Upper lobe of right lung (tissue), 1 donor: ENCODE measurements at regions not wholly inside any gene's neighbourhood (a gene's known extent, or its start where the extent isn't known, plus 50 kb on each side); places are given as distances from the start of the nearest gene placed in this dataset.
"Not testable (repeated sequence)": the region's sequence is repeated elsewhere in the genome, so short reads cannot be mapped to it uniquely, and the experiment has no call there.

ENCODE experiments used
- ATAC-seq: fragments of 200-7000 bp; cut with Tn5 transposase; one replicate; pipeline ENCODE4 v1.9.1; 2020; ENCODE audit warnings: mild to moderate bottlenecking, moderate library complexity
- DNase-seq: peaks from one replicate; pipeline ENCODE4 v3.0.0-alpha.2; 2020
- H3K27ac ChIP-seq: fragments of 200-600 bp; one replicate; pipeline ENCODE4 v1.8.0; 2022
- H3K27me3 ChIP-seq: fragments of 200-600 bp; one replicate; pipeline ENCODE4 v1.8.0; 2022; ENCODE audit warnings: mild to moderate bottlenecking
- H3K36me3 ChIP-seq: fragments of 200-600 bp; one replicate; pipeline ENCODE4 v1.8.0; 2022
- H3K4me1 ChIP-seq: fragments of 200-600 bp; one replicate; pipeline ENCODE4 v1.8.0; 2022
- H3K4me3 ChIP-seq: fragments of 200-600 bp; one replicate; pipeline ENCODE4 v1.8.0; 2022; ENCODE audit warnings: mild to moderate bottlenecking
- H3K9me3 ChIP-seq: fragments of 200-600 bp; one replicate; pipeline ENCODE4 v1.8.0; 2022
- intact Hi-C: fragments of 100-400 bp; cut with DNase I; formaldehyde crosslinking; loops from one replicate; pipeline ENCODE4 v1.11.0; 2022
- TF ChIP-seq, protein P1 (sequence below): fragments of 200-600 bp; IDR thresholded peaks from one replicate; pipeline ENCODE4 v1.8.0; 2022; ENCODE audit warnings: antibody characterized with exemption
- donor health status: DM: no; HTN: yes; CAD: no; lungs with severe emphysema.

DNA sequence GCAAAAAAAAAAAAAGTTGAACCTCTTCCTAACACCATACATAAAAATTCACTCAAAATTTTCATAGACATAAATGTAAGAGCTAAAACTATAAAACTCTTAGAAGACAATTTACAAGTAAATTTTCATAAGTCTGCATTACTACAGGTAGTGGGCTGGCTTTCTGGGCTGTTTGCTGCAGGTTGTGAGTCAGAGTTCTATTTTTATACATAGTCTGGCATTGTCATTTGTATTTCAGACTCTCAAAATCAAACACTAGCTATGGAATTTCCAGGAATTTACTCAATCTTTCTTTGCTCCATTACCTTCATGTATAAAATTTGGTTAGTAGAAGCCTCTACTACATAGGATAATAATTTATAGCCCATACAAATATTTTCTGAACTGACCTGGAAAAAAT, 227.2 kb downstream of the COX18 start:
- Histone ChIP-seq H3K4me3 (no peak overlapping the region), H3K9me3 (no peaks in the 10 kb centered on the region), H3K27ac (no peak overlapping the region), H3K27me3 (no peaks in the 10 kb centered on the region), H3K36me3 (no peaks in the 10 kb centered on the region), H3K4me1 (no peaks in the 10 kb centered on the region)
- DNase-seq (no peak), ATAC-seq (no peak)
- TF ChIP-seq, protein P1, sequence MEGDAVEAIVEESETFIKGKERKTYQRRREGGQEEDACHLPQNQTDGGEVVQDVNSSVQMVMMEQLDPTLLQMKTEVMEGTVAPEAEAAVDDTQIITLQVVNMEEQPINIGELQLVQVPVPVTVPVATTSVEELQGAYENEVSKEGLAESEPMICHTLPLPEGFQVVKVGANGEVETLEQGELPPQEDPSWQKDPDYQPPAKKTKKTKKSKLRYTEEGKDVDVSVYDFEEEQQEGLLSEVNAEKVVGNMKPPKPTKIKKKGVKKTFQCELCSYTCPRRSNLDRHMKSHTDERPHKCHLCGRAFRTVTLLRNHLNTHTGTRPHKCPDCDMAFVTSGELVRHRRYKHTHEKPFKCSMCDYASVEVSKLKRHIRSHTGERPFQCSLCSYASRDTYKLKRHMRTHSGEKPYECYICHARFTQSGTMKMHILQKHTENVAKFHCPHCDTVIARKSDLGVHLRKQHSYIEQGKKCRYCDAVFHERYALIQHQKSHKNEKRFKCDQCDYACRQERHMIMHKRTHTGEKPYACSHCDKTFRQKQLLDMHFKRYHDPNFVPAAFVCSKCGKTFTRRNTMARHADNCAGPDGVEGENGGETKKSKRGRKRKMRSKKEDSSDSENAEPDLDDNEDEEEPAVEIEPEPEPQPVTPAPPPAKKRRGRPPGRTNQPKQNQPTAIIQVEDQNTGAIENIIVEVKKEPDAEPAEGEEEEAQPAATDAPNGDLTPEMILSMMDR, result no peak
- intact Hi-C loops, result no loop called here

DNA sequence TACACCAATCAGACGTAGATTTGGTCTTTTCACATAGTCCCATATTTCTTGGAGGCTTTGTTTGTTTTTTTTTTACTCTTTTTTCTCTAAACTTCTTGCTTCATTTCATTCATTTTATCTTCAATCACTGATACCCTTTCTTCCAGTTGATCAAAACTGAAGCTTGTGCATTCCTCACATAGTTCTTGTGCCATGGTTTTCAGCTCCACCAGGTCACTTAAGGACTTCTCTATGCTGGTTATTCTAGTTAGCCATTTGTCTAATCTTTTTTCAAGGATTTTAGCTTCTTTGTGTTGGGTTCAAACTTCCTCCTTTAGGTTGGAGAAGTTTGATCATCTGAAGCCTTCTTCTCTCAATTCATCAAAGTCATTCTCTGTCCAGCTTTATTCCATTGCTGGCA, 229.3 kb downstream of the COX18 start:
- intact Hi-C loops, H3K36me3 ChIP-seq, H3K4me1 ChIP-seq, DNase-seq, H3K4me3 ChIP-seq, H3K9me3 ChIP-seq, H3K27ac ChIP-seq, ATAC-seq, H3K27me3 ChIP-seq: not testable (repeated sequence)

DNA sequence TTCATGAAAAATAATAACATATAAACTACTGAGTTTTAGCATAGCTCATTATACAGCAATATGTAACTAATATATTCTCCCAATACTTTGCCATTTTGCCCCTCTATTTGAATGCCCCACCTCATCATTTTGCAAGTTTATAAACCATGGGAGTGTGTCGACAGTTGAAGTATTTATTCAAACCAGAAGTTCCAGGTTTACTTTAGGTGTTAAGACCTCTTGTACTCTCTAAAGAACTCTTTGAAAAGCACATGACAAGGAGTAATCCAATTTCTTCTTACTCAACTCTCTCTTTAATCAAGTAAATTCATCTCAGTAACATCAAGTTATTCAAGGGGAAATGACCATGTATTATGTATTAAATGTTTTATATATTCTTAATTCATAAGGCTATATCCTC, 240.7 kb downstream of the COX18 start:
- intact Hi-C loops, result no loop called here
- ATAC-seq, result peak; percentile 82

DNA sequence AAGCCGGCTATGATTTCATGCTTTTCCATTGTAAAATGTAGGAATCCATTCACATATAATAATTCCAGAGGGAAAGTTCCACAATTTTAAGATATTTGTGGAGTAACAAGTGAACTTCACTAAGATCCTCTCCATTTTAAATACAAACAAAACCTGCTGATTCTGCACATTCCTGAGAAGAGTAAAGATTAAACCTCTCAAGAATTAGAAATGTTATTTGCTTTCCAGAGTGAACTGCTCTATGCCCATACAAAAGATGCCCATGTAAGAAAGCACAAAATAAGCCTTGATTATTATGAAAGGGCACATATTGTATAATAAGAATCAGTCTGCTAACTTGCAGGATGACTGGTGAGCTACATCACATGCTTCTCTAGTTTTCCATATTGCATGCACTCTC, 241.5 kb downstream of the COX18 start:
- Histone ChIP-seq H3K9me3 (no peaks in the 10 kb centered on the region), H3K36me3 (no peaks in the 10 kb centered on the region), H3K4me1 (no peaks in the 10 kb centered on the region), H3K27me3 (no peaks in the 10 kb centered on the region), H3K4me3 (no peak overlapping the region), H3K27ac (no peak overlapping the region)
- intact Hi-C loops, result no loop called here
- peak; percentile 45 for ATAC-seq
- no peak for DNase-seq
- TF ChIP-seq, protein P1, result no peak

More for the DNA sequence above, 240.7 kb downstream of the COX18 start:
- no peaks in the 10 kb centered on the region for H3K27me3 ChIP-seq
- no peak overlapping the region for H3K27ac ChIP-seq
- H3K36me3 ChIP-seq, result no peaks in the 10 kb centered on the region
- DNase-seq, result no peak
- no peaks in the 10 kb centered on the region for H3K4me1 ChIP-seq
- no peaks in the 10 kb centered on the region for H3K9me3 ChIP-seq
- TF ChIP-seq, protein P1, result no peak
- H3K4me3 ChIP-seq, result no peak overlapping the region

DNA sequence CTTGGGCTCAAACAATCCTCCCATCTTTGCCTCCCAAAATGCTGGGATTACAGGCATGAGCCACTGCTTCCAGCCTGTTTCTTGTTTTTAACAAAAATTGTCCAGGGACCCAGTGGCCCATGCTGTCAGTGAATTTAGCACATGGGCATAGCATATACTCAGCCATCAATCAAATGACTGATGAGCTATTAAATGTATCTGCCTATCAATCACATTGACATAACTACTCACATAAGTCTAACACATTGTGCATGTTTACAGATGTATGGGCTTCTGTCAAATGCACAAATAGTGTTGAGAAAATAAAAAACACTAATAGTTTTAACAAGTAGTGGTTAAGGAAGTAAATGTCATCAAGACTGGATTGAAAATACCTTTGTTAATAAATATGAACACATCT, 249.4 kb downstream of the COX18 start:
- Histone ChIP-seq H3K27ac (no peak overlapping the region), H3K4me1 (no peaks in the 10 kb centered on the region), H3K9me3 (no peaks in the 10 kb centered on the region), H3K36me3 (no peaks in the 10 kb centered on the region), H3K27me3 (no peaks in the 10 kb centered on the region), H3K4me3 (no peak overlapping the region)
- intact Hi-C loops, result no loop called here
- no peak for ATAC-seq
- TF ChIP-seq, protein P1, result no peak
- DNase-seq, result no peak

DNA sequence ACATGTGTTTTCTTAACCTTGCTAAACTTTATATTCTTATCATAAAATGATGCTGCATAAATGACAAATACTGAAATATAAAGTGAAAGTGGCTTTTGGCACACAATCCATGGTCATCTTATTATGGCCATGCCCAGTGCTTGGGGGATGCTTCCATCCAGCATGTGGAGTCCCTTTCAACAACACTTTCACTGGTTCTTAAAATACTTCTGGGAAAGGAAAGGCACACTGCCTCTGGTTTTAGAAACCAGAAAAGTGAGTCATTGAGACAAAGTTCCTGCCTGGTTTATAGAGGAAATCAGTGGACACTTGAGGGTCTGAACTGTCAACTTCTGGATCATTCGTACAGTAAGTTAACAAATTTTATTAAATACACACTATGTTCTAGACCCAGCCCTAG, 248.0 kb upstream of the ADAMTS3 start:
- ATAC-seq, result peak; percentile 31

More for the DNA sequence above, 248.0 kb upstream of the ADAMTS3 start:
- intact Hi-C loops, result no loop called here
- TF ChIP-seq, protein P1, result no peak
- no peaks in the 10 kb centered on the region for H3K27me3 ChIP-seq
- no peaks in the 10 kb centered on the region for H3K36me3 ChIP-seq
- no peak overlapping the region for H3K27ac ChIP-seq
- no peaks in the 10 kb centered on the region for H3K9me3 ChIP-seq
- H3K4me3 ChIP-seq, result no peak overlapping the region
- DNase-seq, result no peak
- H3K4me1 ChIP-seq, result no peaks in the 10 kb centered on the region
